Mesendoderm (in vitro differentiated cells): ENCODE measurements at regions not wholly inside any gene's neighbourhood (a gene's known extent, or its start where the extent isn't known, plus 50 kb on each side); places are given as distances from the start of the nearest gene placed in this dataset.

ENCODE experiments used
- DNase-seq: peaks from one replicate; pipeline ENCODE4 v3.0.0; 2013
- H2AK5ac ChIP-seq: 2 replicates; pipeline ENCODE4 v1.6.1; 2013; ENCODE audit warnings: low read length, inconsistent platforms
- H2BK120ac ChIP-seq: 2 replicates; pipeline ENCODE4 v1.6.1; 2013; ENCODE audit warnings: low read depth, mild to moderate bottlenecking, low read length, moderate library complexity, mixed read lengths
- H2BK15ac ChIP-seq: replicated peaks from 2 replicates; pipeline ENCODE4 v1.6.1; 2013; ENCODE audit warnings: low read depth, mild to moderate bottlenecking, moderate library complexity
- H2BK5ac ChIP-seq: 2 replicates; pipeline ENCODE4 v1.6.1; 2013; ENCODE audit warnings: low read length, inconsistent platforms
- H3K18ac ChIP-seq: 2 replicates; pipeline ENCODE4 v1.6.1; 2013; ENCODE audit warnings: mild to moderate bottlenecking, low read length, mixed read lengths
- H3K23ac ChIP-seq: one replicate; pipeline ENCODE4 v1.6.1; 2013; ENCODE audit warnings: low read length
- H3K27ac ChIP-seq: 2 replicates; pipeline ENCODE4 v1.5.1; 2013; ENCODE audit warnings: low read depth, mild to moderate bottlenecking, inconsistent platforms, low read length, moderate library complexity
- H3K27me3 ChIP-seq: 2 replicates; pipeline ENCODE4 v1.6.1; 2013; ENCODE audit warnings: low read length, control low read depth, mild to moderate bottlenecking, inconsistent platforms; ENCODE audit not compliant: insufficient read depth, poor library complexity
- H3K36me3 ChIP-seq: 2 replicates; pipeline ENCODE4 v1.6.1; 2013; ENCODE audit warnings: low read length, inconsistent platforms; ENCODE audit not compliant: control insufficient read depth, insufficient read depth
- H3K4ac ChIP-seq: one replicate; pipeline ENCODE4 v1.6.1; 2013; ENCODE audit warnings: low read depth, mild to moderate bottlenecking, low read length, moderate library complexity
- H3K4me1 ChIP-seq: 2 replicates; pipeline ENCODE4 v1.6.1; 2013; ENCODE audit warnings: low read depth, low read length, inconsistent platforms; ENCODE audit not compliant: control insufficient read depth
- H3K4me2 ChIP-seq: 2 replicates; pipeline ENCODE4 v1.6.1; 2013; ENCODE audit warnings: low read length
- H3K4me3 ChIP-seq: 2 replicates; pipeline ENCODE4 v1.5.1; 2013; ENCODE audit warnings: mild to moderate bottlenecking, low read length
- H3K56ac ChIP-seq: one replicate; pipeline ENCODE4 v1.6.1; 2013; ENCODE audit warnings: low read length
- H3K79me1 ChIP-seq: 2 replicates; pipeline ENCODE4 v1.6.1; 2013; ENCODE audit warnings: low read length, inconsistent platforms
- H3K79me2 ChIP-seq: 2 replicates; pipeline ENCODE4 v1.6.1; 2013; ENCODE audit warnings: mild to moderate bottlenecking, low read length; ENCODE audit not compliant: control insufficient read depth, insufficient read depth
- H3K9ac ChIP-seq: 2 replicates; pipeline ENCODE4 v1.6.1; 2013; ENCODE audit warnings: low read length, inconsistent platforms
- H4K5ac ChIP-seq: one replicate; pipeline ENCODE4 v1.6.1; 2013; ENCODE audit warnings: low read length
- H4K8ac ChIP-seq: one replicate; pipeline ENCODE4 v1.6.1; 2013; ENCODE audit warnings: low read depth, mild to moderate bottlenecking, control low read depth, low read length, moderate library complexity
- WGBS: extraction: QIAGEN DNeasy Blood & Tissue Kit; methylation state at CpG from one replicate; pipeline ENCODE4 v1.1.7; 2013; ENCODE audit warnings: low lambda C conversion rate, missing lambda C conversion rate; ENCODE audit not compliant: insufficient coverage; ENCODE audit errors: extremely low coverage; 5-methylcytosine and 5-hydroxymethylcytosine counted together

GRCh38 chr2:129754831-129755230 lies 224.6 kb upstream of the RAB6C start:
- Histone ChIP-seq H2BK15ac (no peak overlapping the region), H3K9ac (no peak overlapping the region), H3K4me3 (no peak overlapping the region), H3K4me1 (peaks cover 10% of the 10 kb centered on the region), H3K23ac (no peak overlapping the region), H3K4me2 (no peak overlapping the region), H2AK5ac (no peak overlapping the region), H3K36me3 (no peaks in the 10 kb centered on the region), H2BK5ac (no peak overlapping the region), H2BK120ac (no peak overlapping the region), H3K27me3 (no peaks in the 10 kb centered on the region), H3K79me1 (no peaks in the 10 kb centered on the region), H3K79me2 (no peaks in the 10 kb centered on the region), H4K8ac (no peak overlapping the region), H3K4ac (no peak overlapping the region), H3K27ac (no peak overlapping the region), H4K5ac (no peak overlapping the region), H3K56ac (no peak overlapping the region), H3K18ac (no peak overlapping the region)
- no peak for DNase-seq
- WGBS, result no CpG with 5 or more reads among the region's 6 CpGs

GRCh38 chr2:129755786-129756185 lies 223.7 kb upstream of the RAB6C start:
- DNase-seq, result no peak
- Histone ChIP-seq H3K56ac (no peak overlapping the region), H2AK5ac (no peak overlapping the region), H3K36me3 (no peaks in the 10 kb centered on the region), H4K5ac (no peak overlapping the region), H3K4ac (no peak overlapping the region), H3K9ac (no peak overlapping the region), H4K8ac (no peak overlapping the region), H2BK120ac (no peak overlapping the region), H2BK5ac (no peak overlapping the region), H3K4me1 (peaks cover 10% of the 10 kb centered on the region), H3K79me1 (no peaks in the 10 kb centered on the region), H3K4me2 (no peak overlapping the region), H3K27me3 (no peaks in the 10 kb centered on the region), H2BK15ac (no peak overlapping the region), H3K4me3 (no peak overlapping the region), H3K18ac (no peak overlapping the region), H3K23ac (no peak overlapping the region), H3K27ac (no peak overlapping the region), H3K79me2 (no peaks in the 10 kb centered on the region)
- no CpG with 5 or more reads among the region's 7 CpGs for WGBS

- Histone ChIP-seq H4K8ac (no peak overlapping the region), H3K56ac (no peak overlapping the region), H3K4me1 (peaks cover 10% of the 10 kb centered on the region), H2BK120ac (no peak overlapping the region), H2AK5ac (no peak overlapping the region), H3K27ac (no peak overlapping the region), H3K79me2 (no peaks in the 10 kb centered on the region), H3K18ac (no peak overlapping the region), H3K9ac (no peak overlapping the region), H3K4ac (no peak overlapping the region), H3K23ac (no peak overlapping the region), H3K4me2 (no peak overlapping the region), H4K5ac (no peak overlapping the region), H3K36me3 (no peaks in the 10 kb centered on the region), H3K4me3 (no peak overlapping the region), H2BK15ac (no peak overlapping the region), H2BK5ac (no peak overlapping the region), H3K79me1 (no peaks in the 10 kb centered on the region), H3K27me3 (no peaks in the 10 kb centered on the region)
- DNase-seq, result no peak
- no CpG with 5 or more reads among the region's 7 CpGs for WGBS
Measured at GRCh38 chr2:129756276-129756675, 223.2 kb upstream of the RAB6C start.

- Histone ChIP-seq H3K4ac (no peak overlapping the region), H4K8ac (no peak overlapping the region), H3K56ac (peak overlapping the region; percentile 34), H2BK15ac (no peak overlapping the region), H2AK5ac (no peak overlapping the region), H3K23ac (peak overlapping the region; percentile 45), H3K36me3 (no peaks in the 10 kb centered on the region), H2BK5ac (no peak overlapping the region), H3K4me1 (peaks cover 10% of the 10 kb centered on the region), H3K79me1 (no peaks in the 10 kb centered on the region), H3K4me2 (no peak overlapping the region), H3K27me3 (no peaks in the 10 kb centered on the region), H3K4me3 (no peak overlapping the region), H3K9ac (no peak overlapping the region), H3K79me2 (no peaks in the 10 kb centered on the region), H2BK120ac (no peak overlapping the region), H3K18ac (no peak overlapping the region), H4K5ac (no peak overlapping the region), H3K27ac (no peak overlapping the region)
- no peak for DNase-seq
- WGBS, result no CpG with 5 or more reads among the region's 9 CpGs
Measured at GRCh38 chr2:129757366-129757914, 222.0 kb upstream of the RAB6C start.

- Histone ChIP-seq H4K5ac (no peak overlapping the region), H3K4me2 (peak overlapping the region; percentile 37), H3K18ac (no peak overlapping the region), H2BK15ac (no peak overlapping the region), H3K79me1 (no peaks in the 10 kb centered on the region), H3K4me3 (no peak overlapping the region), H3K23ac (no peak overlapping the region), H4K8ac (no peak overlapping the region), H3K4ac (no peak overlapping the region), H3K36me3 (no peaks in the 10 kb centered on the region), H2AK5ac (no peak overlapping the region), H2BK5ac (no peak overlapping the region), H3K4me1 (peaks cover 6% of the 10 kb centered on the region), H3K79me2 (no peaks in the 10 kb centered on the region), H3K27ac (no peak overlapping the region), H3K27me3 (no peaks in the 10 kb centered on the region), H3K56ac (peak overlapping the region; percentile 34), H3K9ac (no peak overlapping the region), H2BK120ac (no peak overlapping the region)
- peak; percentile 77 for DNase-seq
- no CpG with 5 or more reads among the region's 15 CpGs for WGBS
Measured at GRCh38 chr2:129757915-129758783, 221.3 kb upstream of the RAB6C start.
